ENCODE measurements at regions not wholly inside any gene's neighbourhood (a gene's known extent, or its start where the extent isn't known, plus 50 kb on each side); places are given as distances from the start of the nearest gene placed in this dataset.

GRCh38 chr2:181841079-181841478 lies 50.5 kb upstream of the ITPRID2 start:
- no peak for ATAC-seq
- TF ChIP-seq TSHZ2 (CRISPR knock-in tag; IDR thresholded peaks at IDR 0.05) (no peak), ISL1 (CRISPR knock-in tag; IDR thresholded peaks at IDR 0.05) (no peak), ZNF70 (CRISPR knock-in tag; IDR thresholded peaks at IDR 0.05) (no peak), GLIS3 (CRISPR knock-in tag; IDR thresholded peaks at IDR 0.05) (no peak), ZFP3 (CRISPR knock-in tag; IDR thresholded peaks at IDR 0.05) (no peak), CSDC2 (CRISPR knock-in tag; IDR thresholded peaks at IDR 0.05) (no peak), OSR1 (CRISPR knock-in tag; IDR thresholded peaks at IDR 0.05) (no peak), CSRNP3 (CRISPR knock-in tag; IDR thresholded peaks at IDR 0.05) (no peak), TCF4 (CRISPR knock-in tag; IDR thresholded peaks at IDR 0.05; ENCODE audit: borderline replicate concordance) (no peak), SNAI2 (CRISPR knock-in tag; IDR thresholded peaks at IDR 0.05) (no peak), PATZ1 (CRISPR knock-in tag; IDR thresholded peaks at IDR 0.05; ENCODE audit: borderline replicate concordance) (no peak), RARB (CRISPR knock-in tag; IDR thresholded peaks at IDR 0.05) (no peak), ARNTL (CRISPR knock-in tag; IDR thresholded peaks at IDR 0.05; ENCODE audit: borderline replicate concordance, low read depth) (no peak), ZNF8 (CRISPR knock-in tag; IDR thresholded peaks at IDR 0.05) (no peak), ZFP30 (CRISPR knock-in tag; IDR thresholded peaks at IDR 0.05) (no peak), ZC3H10 (CRISPR knock-in tag; IDR thresholded peaks at IDR 0.05) (no peak), CREB5 (CRISPR knock-in tag; IDR thresholded peaks at IDR 0.05; ENCODE audit: low read depth) (no peak), BACH2 (CRISPR knock-in tag; IDR thresholded peaks at IDR 0.05; ENCODE audit: borderline replicate concordance) (no peak), ESRRG (CRISPR knock-in tag; IDR thresholded peaks at IDR 0.05) (no peak)
